ENCODE measurements at regions not wholly inside any gene's neighbourhood (a gene's known extent, or its start where the extent isn't known, plus 50 kb on each side); places are given as distances from the start of the nearest gene placed in this dataset.

DNA sequence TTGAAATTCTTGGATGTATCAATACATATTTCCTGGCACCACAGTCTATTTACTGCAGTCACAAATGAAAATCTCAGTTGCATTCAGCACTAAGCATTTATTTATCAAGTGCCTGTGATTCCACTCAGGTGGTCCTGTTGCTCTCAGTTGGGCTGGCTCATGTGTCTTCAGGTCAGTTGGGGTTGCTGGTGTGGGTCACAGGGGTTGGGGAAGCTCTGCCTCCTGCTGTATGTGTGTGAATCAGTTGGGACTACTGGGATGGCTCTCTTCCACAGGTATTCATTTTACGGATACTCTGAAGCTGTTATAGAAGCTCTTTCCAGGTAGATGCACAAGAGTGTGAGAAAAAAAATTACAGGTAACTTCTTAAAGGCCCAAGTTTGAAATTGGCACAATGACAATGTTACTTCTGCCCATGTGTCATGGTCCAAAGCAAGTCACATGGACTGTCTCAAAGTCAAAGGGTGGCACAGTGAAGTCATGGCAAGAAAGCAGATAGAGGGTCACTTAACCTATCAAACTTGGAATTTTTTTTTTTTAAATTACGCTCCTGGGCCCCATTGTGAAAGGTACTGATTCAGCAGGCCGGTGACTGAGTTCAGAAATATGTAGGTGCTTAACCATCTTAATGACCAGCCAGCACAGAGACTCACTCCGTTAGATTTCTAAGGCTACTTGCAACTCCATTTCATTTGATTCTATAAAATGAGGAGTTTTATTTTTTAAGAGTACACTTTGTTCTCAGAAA, 249.2 kb upstream of the GCFC2 start:
- Histone ChIP-seq H3K4me1 (ENCODE audit: control insufficient read depth, extremely low read depth, insufficient read depth, low read length) (no peaks in the 10 kb centered on the region), H2AFZ (ENCODE audit: low read depth, low read length) (no peak overlapping the region), H3K9me1 (replicated peaks; ENCODE audit: control insufficient read depth, extremely low read depth, insufficient read depth, low read length) (no peaks in the 10 kb centered on the region), H3K36me3 (ENCODE audit: control insufficient read depth in 2 of 2, extremely low read depth in 1 of 2, insufficient read depth in 2 of 2, low read length in 2 of 2) (no peaks in the 10 kb centered on the region), H3K79me2 (ENCODE audit: control insufficient read depth, insufficient read depth, low read length) (no peaks in the 10 kb centered on the region), H3K9me3 (replicated peaks; ENCODE audit: control insufficient read depth, insufficient read depth, low read length) (no peaks in the 10 kb centered on the region), H3K9ac (replicated peaks; ENCODE audit: extremely low read depth, insufficient read depth, low read length) (no peak overlapping the region), H3K27me3 (ENCODE audit: control insufficient read depth in 2 of 2, insufficient read depth in 2 of 2, low read length in 2 of 2) (no peaks in the 10 kb centered on the region), H4K20me1 (replicated peaks; ENCODE audit: control insufficient read depth, extremely low read depth, insufficient read depth, low read length) (no peaks in the 10 kb centered on the region), H3K4me2 (ENCODE audit: insufficient read depth, low read length) (no peak overlapping the region), H3K27ac (ENCODE audit: insufficient read depth, low read depth, low read length) (no peak overlapping the region), H3K4me3 (replicated peaks in 1 of 3; ENCODE audit: insufficient read depth in 1 of 3, low read depth in 1 of 3, low read length in 3 of 3) (no peak overlapping the region)
- dilution Hi-C loops (cut with MboI; ENCODE audit: extremely low pct_ligation_motif_present, low sequenced_read_pairs) (no loop called here), intact Hi-C loops (cut with micrococcal nuclease) (no loop called here)
- CTCF ChIA-PET: no interaction called here
- DNase-seq (ENCODE audit: low read depth, low spot score): no peak
- BruUV-seq (replicated peaks): no TSS peak
- no peak for FAIRE-seq
- POLR2A ChIA-PET: no interaction called here
- TF ChIP-seq, protein P1, sequence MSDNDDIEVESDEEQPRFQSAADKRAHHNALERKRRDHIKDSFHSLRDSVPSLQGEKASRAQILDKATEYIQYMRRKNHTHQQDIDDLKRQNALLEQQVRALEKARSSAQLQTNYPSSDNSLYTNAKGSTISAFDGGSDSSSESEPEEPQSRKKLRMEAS (IDR thresholded peaks at IDR 0.05; ENCODE audit: insufficient read depth, insufficient read length): no peak
- TF ChIP-seq POLR2AphosphoS5 (IDR thresholded peaks at IDR 0.05; ENCODE audit: insufficient read depth, low read depth, low read length) (no peak), JUN (IDR thresholded peaks at IDR 0.05; ENCODE audit: borderline replicate concordance, insufficient read depth, insufficient read length, low read depth) (no peak), EZH2 (IDR thresholded peaks at IDR 0.05; ENCODE audit: borderline replicate concordance, low read depth, low read length, severe bottlenecking) (no peak), FOS (IDR thresholded peaks at IDR 0.05; ENCODE audit: borderline replicate concordance, insufficient read depth, low read length) (no peak), GATA2 (IDR thresholded peaks at IDR 0.05; ENCODE audit: insufficient read depth, insufficient read length, low read depth, low read length) (no peak), MYC (IDR thresholded peaks at IDR 0.05; ENCODE audit: low read depth, low read length) (no peak), POLR2A (IDR thresholded peaks at IDR 0.05; ENCODE audit: low read depth, low read length) (no peak)
- TF ChIP-seq, protein P2, sequence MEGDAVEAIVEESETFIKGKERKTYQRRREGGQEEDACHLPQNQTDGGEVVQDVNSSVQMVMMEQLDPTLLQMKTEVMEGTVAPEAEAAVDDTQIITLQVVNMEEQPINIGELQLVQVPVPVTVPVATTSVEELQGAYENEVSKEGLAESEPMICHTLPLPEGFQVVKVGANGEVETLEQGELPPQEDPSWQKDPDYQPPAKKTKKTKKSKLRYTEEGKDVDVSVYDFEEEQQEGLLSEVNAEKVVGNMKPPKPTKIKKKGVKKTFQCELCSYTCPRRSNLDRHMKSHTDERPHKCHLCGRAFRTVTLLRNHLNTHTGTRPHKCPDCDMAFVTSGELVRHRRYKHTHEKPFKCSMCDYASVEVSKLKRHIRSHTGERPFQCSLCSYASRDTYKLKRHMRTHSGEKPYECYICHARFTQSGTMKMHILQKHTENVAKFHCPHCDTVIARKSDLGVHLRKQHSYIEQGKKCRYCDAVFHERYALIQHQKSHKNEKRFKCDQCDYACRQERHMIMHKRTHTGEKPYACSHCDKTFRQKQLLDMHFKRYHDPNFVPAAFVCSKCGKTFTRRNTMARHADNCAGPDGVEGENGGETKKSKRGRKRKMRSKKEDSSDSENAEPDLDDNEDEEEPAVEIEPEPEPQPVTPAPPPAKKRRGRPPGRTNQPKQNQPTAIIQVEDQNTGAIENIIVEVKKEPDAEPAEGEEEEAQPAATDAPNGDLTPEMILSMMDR (IDR thresholded peaks at IDR 0.05; ENCODE audit: extremely low read depth in 1 of 2, insufficient read depth in 1 of 2, low read depth in 1 of 2, low read length in 2 of 2): no peak

All from endothelial cell of umbilical vein (primary cell).